Osteoblast (primary cell): ENCODE measurements at regions not wholly inside any gene's neighbourhood (a gene's known extent, or its start where the extent isn't known, plus 50 kb on each side); places are given as distances from the start of the nearest gene placed in this dataset.
A peak's percentile ranks its signal among the peaks of the same experiment; 100 is the strongest.

Experiments used
- DNase-seq: peaks from one replicate; pipeline ENCODE4 v3.0.0; 2011; ENCODE audit warnings: low spot score, mixed read lengths; ENCODE audit not compliant: insufficient read length; ENCODE audit errors: missing footprints
- H2AFZ ChIP-seq: 2 replicates; pipeline ENCODE4 v1.6.0; 2011; ENCODE audit warnings: mild to moderate bottlenecking, low read length
- H3K27ac ChIP-seq: 2 replicates; pipeline ENCODE4 v1.5.1; 2011; ENCODE audit warnings: mild to moderate bottlenecking, low read depth, low read length, moderate library complexity
- H3K27me3 ChIP-seq: 2 replicates; pipeline ENCODE4 v1.6.0; 2012; ENCODE audit warnings: mild to moderate bottlenecking, control low read depth, inconsistent platforms, low read length, moderate library complexity; ENCODE audit not compliant: insufficient read depth
- H3K36me3 ChIP-seq: 2 replicates; pipeline ENCODE4 v1.5.1; 2011; ENCODE audit warnings: mild to moderate bottlenecking, low read length, control low read depth, moderate library complexity; ENCODE audit not compliant: insufficient read depth
- H3K4me1 ChIP-seq: 2 replicates; pipeline ENCODE4 v1.5.1; 2011; ENCODE audit warnings: mild to moderate bottlenecking, low read length, control low read depth, moderate library complexity; ENCODE audit not compliant: insufficient read depth
- H3K4me2 ChIP-seq: 2 replicates; pipeline ENCODE4 v1.6.0; 2011; ENCODE audit warnings: mild to moderate bottlenecking, low read length; ENCODE audit not compliant: insufficient read depth
- H3K4me3 ChIP-seq: fragments of 200-600 bp; sonication (generic); 3 replicates; pipeline ENCODE4 v1.5.1; 2012; ENCODE audit warnings: mild to moderate bottlenecking, low read length, inconsistent platforms; ENCODE audit not compliant: insufficient read depth
- H3K79me2 ChIP-seq: 2 replicates; pipeline ENCODE4 v1.6.0; 2012; ENCODE audit warnings: mild to moderate bottlenecking, low read length, control low read depth, inconsistent platforms; ENCODE audit not compliant: insufficient read depth
- H3K9me3 ChIP-seq: 2 replicates; pipeline ENCODE4 v1.5.1; 2011; ENCODE audit warnings: low read depth, low read length, control low read depth
- H4K20me1 ChIP-seq: 2 replicates; pipeline ENCODE4 v1.6.0; 2012; ENCODE audit warnings: mild to moderate bottlenecking, low read length, control low read depth; ENCODE audit not compliant: insufficient read depth
- TF ChIP-seq, protein P1 (sequence below): IDR thresholded peaks from 2 replicates; pipeline ENCODE4 v1.5.1; 2011; ENCODE audit warnings: mild to moderate bottlenecking, low read depth, low read length, moderate library complexity; ENCODE audit errors: extremely low read depth

DNA sequence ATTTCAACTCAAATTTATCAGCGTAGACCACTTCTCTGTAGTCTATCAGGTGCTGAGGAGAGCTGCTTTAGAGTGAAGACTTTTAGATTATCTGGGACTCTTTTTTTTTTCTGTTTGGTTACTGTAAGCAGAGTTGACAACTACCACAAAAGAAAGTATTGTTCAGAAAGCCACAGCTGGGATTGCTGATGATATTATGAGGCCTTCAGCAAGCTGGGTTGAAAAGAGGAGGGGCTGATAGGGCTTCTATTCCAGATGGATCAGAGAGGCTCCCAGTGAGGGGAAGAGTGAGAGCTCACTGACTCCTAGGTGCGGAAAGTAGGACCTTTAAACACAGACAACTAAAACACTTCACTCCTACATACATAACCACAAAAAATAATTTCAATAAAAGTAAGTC is 188.5 kb upstream of the FERD3L start:
- H3K4me3 ChIP-seq = no peak overlapping the region
- no peaks in the 10 kb centered on the region for H3K9me3 ChIP-seq
- H3K4me1 ChIP-seq = no peaks in the 10 kb centered on the region
- DNase-seq = no peak
- TF ChIP-seq, protein P1, sequence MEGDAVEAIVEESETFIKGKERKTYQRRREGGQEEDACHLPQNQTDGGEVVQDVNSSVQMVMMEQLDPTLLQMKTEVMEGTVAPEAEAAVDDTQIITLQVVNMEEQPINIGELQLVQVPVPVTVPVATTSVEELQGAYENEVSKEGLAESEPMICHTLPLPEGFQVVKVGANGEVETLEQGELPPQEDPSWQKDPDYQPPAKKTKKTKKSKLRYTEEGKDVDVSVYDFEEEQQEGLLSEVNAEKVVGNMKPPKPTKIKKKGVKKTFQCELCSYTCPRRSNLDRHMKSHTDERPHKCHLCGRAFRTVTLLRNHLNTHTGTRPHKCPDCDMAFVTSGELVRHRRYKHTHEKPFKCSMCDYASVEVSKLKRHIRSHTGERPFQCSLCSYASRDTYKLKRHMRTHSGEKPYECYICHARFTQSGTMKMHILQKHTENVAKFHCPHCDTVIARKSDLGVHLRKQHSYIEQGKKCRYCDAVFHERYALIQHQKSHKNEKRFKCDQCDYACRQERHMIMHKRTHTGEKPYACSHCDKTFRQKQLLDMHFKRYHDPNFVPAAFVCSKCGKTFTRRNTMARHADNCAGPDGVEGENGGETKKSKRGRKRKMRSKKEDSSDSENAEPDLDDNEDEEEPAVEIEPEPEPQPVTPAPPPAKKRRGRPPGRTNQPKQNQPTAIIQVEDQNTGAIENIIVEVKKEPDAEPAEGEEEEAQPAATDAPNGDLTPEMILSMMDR = no peak
- no peaks in the 10 kb centered on the region for H3K27me3 ChIP-seq
- H2AFZ ChIP-seq = no peak overlapping the region
- H3K79me2 ChIP-seq = no peaks in the 10 kb centered on the region
- H3K4me2 ChIP-seq = no peak overlapping the region
- no peaks in the 10 kb centered on the region for H4K20me1 ChIP-seq
- no peak overlapping the region for H3K27ac ChIP-seq
- H3K36me3 ChIP-seq = no peaks in the 10 kb centered on the region

DNA sequence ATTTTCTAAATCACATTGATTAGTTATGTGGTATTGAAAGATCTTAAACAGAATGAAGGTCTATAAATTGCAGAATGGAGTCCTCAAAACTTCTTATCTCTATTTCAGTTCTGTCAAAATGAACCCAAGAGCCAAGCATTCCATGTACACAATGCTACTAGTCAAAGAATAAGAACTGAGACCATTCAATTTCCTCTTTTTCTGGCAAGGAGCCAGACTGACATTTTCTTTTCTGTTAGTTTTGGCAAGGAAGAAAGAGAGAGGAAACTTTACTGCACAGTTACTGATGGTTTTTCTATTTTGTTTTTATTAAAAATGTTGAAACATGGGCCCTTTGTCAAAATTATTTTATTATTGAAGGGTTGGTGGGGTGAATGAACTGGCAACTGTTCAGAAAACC is 181.8 kb upstream of the FERD3L start:
- Histone ChIP-seq H3K4me3 (no peak overlapping the region), H3K27ac (no peak overlapping the region), H3K79me2 (no peaks in the 10 kb centered on the region), H3K27me3 (no peaks in the 10 kb centered on the region), H2AFZ (no peak overlapping the region), H4K20me1 (no peaks in the 10 kb centered on the region), H3K36me3 (no peaks in the 10 kb centered on the region), H3K4me1 (peaks cover 3% of the 10 kb centered on the region), H3K9me3 (no peaks in the 10 kb centered on the region), H3K4me2 (no peak overlapping the region)
- TF ChIP-seq, protein P1 = no peak
- no peak for DNase-seq

DNA sequence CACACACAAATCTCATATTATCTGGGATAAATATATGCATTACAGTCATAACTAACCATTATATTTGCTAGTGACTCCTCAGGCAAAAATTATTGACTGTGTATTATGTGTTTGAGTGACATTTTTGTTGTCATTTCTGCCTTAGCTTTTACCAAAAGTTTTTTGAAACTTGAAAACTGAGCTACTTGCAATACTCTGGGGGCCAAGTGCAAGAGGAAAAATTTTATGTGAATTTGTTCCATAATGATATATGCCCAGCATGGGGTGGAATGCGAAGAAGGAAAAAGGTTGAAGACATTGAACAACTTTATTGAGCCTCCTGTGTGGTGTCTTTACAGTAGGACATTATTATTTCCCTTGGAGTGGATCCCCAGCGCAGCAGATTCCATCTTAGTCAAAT is 176.8 kb upstream of the FERD3L start:
- no peaks in the 10 kb centered on the region for H3K79me2 ChIP-seq
- no peak overlapping the region for H3K4me3 ChIP-seq
- no peak overlapping the region for H3K27ac ChIP-seq
- no peaks in the 10 kb centered on the region for H3K9me3 ChIP-seq
- H3K27me3 ChIP-seq = no peaks in the 10 kb centered on the region
- peaks cover 4% of the 10 kb centered on the region for H3K4me1 ChIP-seq
- DNase-seq = no peak
- TF ChIP-seq, protein P1 = no peak
- peak overlapping the region; percentile 23 for H2AFZ ChIP-seq
- H3K36me3 ChIP-seq = no peaks in the 10 kb centered on the region
- H3K4me2 ChIP-seq = peak overlapping the region; percentile 26
- no peaks in the 10 kb centered on the region for H4K20me1 ChIP-seq

DNA sequence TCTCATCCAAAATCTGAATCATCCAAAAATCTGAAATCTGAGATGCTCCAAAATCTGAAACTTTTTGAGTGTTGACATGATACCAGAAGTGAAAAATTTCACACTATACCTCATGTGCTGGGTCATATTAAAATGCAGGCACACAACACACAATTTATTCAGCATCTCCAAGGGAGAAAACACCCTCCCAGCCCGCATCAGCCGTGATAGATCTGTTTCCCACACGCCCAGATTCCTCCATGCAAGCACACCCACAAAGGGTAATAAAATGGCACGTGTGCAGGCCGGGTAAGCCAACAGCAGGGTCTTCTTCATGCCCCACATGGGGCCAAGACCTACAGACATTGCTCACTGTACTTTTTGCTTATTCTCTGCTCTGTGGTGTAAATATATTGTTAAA is 173.1 kb upstream of the FERD3L start:
- Histone ChIP-seq H3K36me3 (no peaks in the 10 kb centered on the region), H3K9me3 (no peaks in the 10 kb centered on the region), H3K27me3 (no peaks in the 10 kb centered on the region), H2AFZ (no peak overlapping the region), H3K79me2 (no peaks in the 10 kb centered on the region), H3K4me2 (no peak overlapping the region), H3K27ac (no peak overlapping the region), H3K4me1 (peaks cover 4% of the 10 kb centered on the region), H4K20me1 (no peaks in the 10 kb centered on the region), H3K4me3 (no peak overlapping the region)
- DNase-seq = no peak
- TF ChIP-seq, protein P1 = no peak
